SIG-M5 treated with dmso at 0.1 percent for 504 hours (cell line): ENCODE measurements at regions not wholly inside any gene's neighbourhood (a gene's known extent, or its start where the extent isn't known, plus 50 kb on each side); places are given as distances from the start of the nearest gene placed in this dataset.
A peak's percentile ranks its signal among the peaks of the same experiment; 100 is the strongest.
"Not testable (repeated sequence)": the region's sequence is repeated elsewhere in the genome, so short reads cannot be mapped to it uniquely, and the experiment has no call there.

Experiments used
- DNase-seq: peaks from one replicate; lab custom pipeline; 2025; ENCODE audit not compliant: unreplicated experiment; lab: John Stamatoyannopoulos, UW

- DNase-seq = no peak
These were observed 966.7 kb upstream of the FBXO33 start for GRCh38 chr14:40398981-40399380.

- DNase-seq = no peak
These were observed 962.6 kb upstream of the FBXO33 start for GRCh38 chr14:40394634-40395340.

GRCh38 chr14:40393143-40393542 is 960.9 kb upstream of the FBXO33 start:
- no peak for DNase-seq

GRCh38 chr14:40386433-40386832 is 954.2 kb upstream of the FBXO33 start:
- no peak for DNase-seq

GRCh38 chr14:40374221-40374620 is 942.0 kb upstream of the FBXO33 start:
- no peak for DNase-seq

GRCh38 chr14:40371011-40371410 is 938.8 kb upstream of the FBXO33 start:
- no peak for DNase-seq

GRCh38 chr14:40368314-40368713 is 936.1 kb upstream of the FBXO33 start:
- peak; percentile 8 for DNase-seq

GRCh38 chr14:40367717-40368116 is 935.5 kb upstream of the FBXO33 start:
- no peak for DNase-seq

- no peak for DNase-seq
These were observed 933.1 kb upstream of the FBXO33 start for GRCh38 chr14:40365305-40365704.

- no peak for DNase-seq
These were observed 930.6 kb upstream of the FBXO33 start for GRCh38 chr14:40362856-40363255.

- DNase-seq = no peak
These were observed 922.5 kb upstream of the FBXO33 start for GRCh38 chr14:40354754-40355153.

GRCh38 chr14:40348104-40348503 is 915.9 kb upstream of the FBXO33 start:
- DNase-seq = not testable (repeated sequence)

- no peak for DNase-seq
These were observed 915.4 kb upstream of the FBXO33 start for GRCh38 chr14:40347675-40348074.

- no peak for DNase-seq
These were observed 914.0 kb upstream of the FBXO33 start for GRCh38 chr14:40346275-40346674.

GRCh38 chr14:40345334-40345733 is 913.1 kb upstream of the FBXO33 start:
- no peak for DNase-seq

GRCh38 chr14:40340708-40341107 is 908.5 kb upstream of the FBXO33 start:
- no peak for DNase-seq

- DNase-seq = no peak
These were observed 904.6 kb upstream of the FBXO33 start for GRCh38 chr14:40336846-40337245.

- not testable (repeated sequence) for DNase-seq
These were observed 894.3 kb upstream of the FBXO33 start for GRCh38 chr14:40326519-40326918.

- DNase-seq = no peak
These were observed 886.0 kb upstream of the FBXO33 start for GRCh38 chr14:40318211-40318719.

- no peak for DNase-seq
These were observed 885.5 kb upstream of the FBXO33 start for GRCh38 chr14:40317690-40318089.

- no peak for DNase-seq
These were observed 880.1 kb upstream of the FBXO33 start for GRCh38 chr14:40312296-40312695.

GRCh38 chr14:40309124-40309523 is 876.9 kb upstream of the FBXO33 start:
- no peak for DNase-seq

- no peak for DNase-seq
These were observed 876.0 kb upstream of the FBXO33 start for GRCh38 chr14:40308240-40308639.
